ENCODE measurements at regions not wholly inside any gene's neighbourhood (a gene's known extent, or its start where the extent isn't known, plus 50 kb on each side); places are given as distances from the start of the nearest gene placed in this dataset.

GRCh38 chr3:103134023-103134724, 699.4 kb downstream of the ZPLD1 start:
- TF ChIP-seq POLR2A (IDR thresholded peaks at IDR 0.05; ENCODE audit: low read length), result no peak
- TF ChIP-seq GATA1 (IDR thresholded peaks at IDR 0.05; ENCODE audit: low read depth, low read length), result no peak
